BLaER1 treated with 17β-estradiol and CSF1 and Interleukin-3, amounts not matched to agents 10 nM and 100 nM (cell line): ENCODE measurements at regions not wholly inside any gene's neighbourhood (a gene's known extent, or its start where the extent isn't known, plus 50 kb on each side); places are given as distances from the start of the nearest gene placed in this dataset.
A peak's percentile ranks its signal among the peaks of the same experiment; 100 is the strongest.
"Not testable (repeated sequence)": the region's sequence is repeated elsewhere in the genome, so short reads cannot be mapped to it uniquely, and the experiment has no call there.

Source experiments
- H3K27ac ChIP-seq, 11 experiments: shearing (Covaris generic); formaldehyde crosslinking; 2 replicates each; pipeline ENCODE4 v1.8.1; 2022
- H3K27me3 ChIP-seq, 11 experiments: shearing (Covaris generic); formaldehyde crosslinking; 2 replicates each; pipeline ENCODE4 v1.8.1; 2022
- H3K36me3 ChIP-seq, 11 experiments: shearing (Covaris generic); formaldehyde crosslinking; 2 replicates each; pipeline ENCODE4 v1.8.1; 2022
- H3K4me1 ChIP-seq, 10 experiments: shearing (Covaris generic); formaldehyde crosslinking; 2 replicates each; pipeline ENCODE4 v1.8.1; 2022
- H3K4me2 ChIP-seq, 11 experiments: shearing (Covaris generic); formaldehyde crosslinking; 2 replicates each; pipeline ENCODE4 v1.8.1; 2022
- H3K4me3 ChIP-seq, 10 experiments: shearing (Covaris generic); formaldehyde crosslinking; 2 replicates each; pipeline ENCODE4 v1.8.1; 2022
- H3K9ac ChIP-seq, 11 experiments: shearing (Covaris generic); formaldehyde crosslinking; 2 replicates each; pipeline ENCODE4 v1.8.1; 2022
- H3K9me3 ChIP-seq, 11 experiments: shearing (Covaris generic); formaldehyde crosslinking; replicated peaks in 1 of 11; 2 replicates each; pipeline ENCODE4 v1.8.1; 2022
- H4K20me1 ChIP-seq, 11 experiments: shearing (Covaris generic); formaldehyde crosslinking; 2 replicates each; pipeline ENCODE4 v1.8.1; 2022
- Cebpa-rat ChIP-seq, 11 experiments: shearing (Covaris generic); IDR thresholded peaks; 2 replicates each; pipeline ENCODE4 v1.8.1; 2022

DNA sequence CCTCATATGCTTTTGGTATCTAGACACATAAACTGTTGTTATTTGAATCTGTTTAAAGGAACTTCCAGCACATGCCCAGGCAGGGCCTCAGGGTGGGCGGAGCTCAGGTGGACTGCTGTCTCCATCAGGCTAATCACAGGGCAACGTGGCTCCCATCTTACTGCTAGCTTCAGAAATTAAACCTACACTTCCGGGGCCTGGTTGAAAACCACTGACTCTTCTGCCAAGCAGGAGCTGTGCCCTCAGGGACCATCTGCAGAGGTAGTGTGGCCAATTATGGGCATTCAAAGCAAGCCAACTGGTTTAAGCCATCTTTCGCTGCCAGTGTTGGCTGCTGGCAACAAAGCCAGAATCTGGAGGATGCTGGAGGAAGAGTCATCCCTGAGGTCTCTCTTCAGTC lies 97.5 kb downstream of the TMX1 start:
- no peak overlapping the region for H3K27ac ChIP-seq
- H4K20me1 ChIP-seq, result no peaks in the 10 kb centered on the region
- no peak overlapping the region for H3K4me2 ChIP-seq
- no peak overlapping the region for H3K9ac ChIP-seq
- no peak overlapping the region for H3K4me3 ChIP-seq
- no peaks in the 10 kb centered on the region for H3K36me3 ChIP-seq
- H3K27me3 ChIP-seq, result no peaks in the 10 kb centered on the region
- peaks cover 0 to 6% (median 0%) of the 10 kb centered on the region in 10 experiments; a peak in 4 of 20 replicates for H3K4me1 ChIP-seq
- H3K9me3 ChIP-seq, result no peaks in the 10 kb centered on the region
- no peak for TF ChIP-seq Cebpa-rat (IDR thresholded peaks at IDR 0.05)

DNA sequence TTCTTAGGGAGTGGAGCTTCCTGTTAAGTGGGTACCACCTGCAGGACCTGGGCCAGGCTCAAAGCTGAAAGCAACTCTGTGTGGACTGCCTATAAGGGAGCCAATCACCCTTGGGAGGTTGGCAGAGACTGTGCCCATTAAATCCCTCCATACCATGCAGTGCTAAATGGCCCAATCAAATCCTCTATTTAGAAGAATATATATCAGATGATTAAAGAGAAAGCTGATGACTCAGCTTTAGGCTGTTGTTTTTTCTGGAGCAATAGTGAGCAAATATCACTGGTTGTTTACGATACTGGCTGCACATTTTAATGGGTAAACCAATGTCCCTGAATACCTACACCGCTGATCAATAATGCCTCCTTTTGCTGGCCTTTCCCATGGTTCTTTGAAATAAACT lies 101.3 kb downstream of the TMX1 start:
- Histone ChIP-seq H3K36me3 (no peaks in the 10 kb centered on the region), H4K20me1 (no peaks in the 10 kb centered on the region), H3K4me1 (peaks cover 0 to 8% (median 0%) of the 10 kb centered on the region in 10 experiments; a peak in 4 of 20 replicates), H3K9ac (no peak overlapping the region), H3K27me3 (no peaks in the 10 kb centered on the region), H3K4me2 (no peak overlapping the region), H3K9me3 (peaks cover 0 to 16% (median 5%) of the 10 kb centered on the region in 11 experiments; a peak in 14 of 22 replicates), H3K27ac (no peak overlapping the region), H3K4me3 (no peak overlapping the region)
- TF ChIP-seq Cebpa-rat (IDR thresholded peaks at IDR 0.05), result no peak

DNA sequence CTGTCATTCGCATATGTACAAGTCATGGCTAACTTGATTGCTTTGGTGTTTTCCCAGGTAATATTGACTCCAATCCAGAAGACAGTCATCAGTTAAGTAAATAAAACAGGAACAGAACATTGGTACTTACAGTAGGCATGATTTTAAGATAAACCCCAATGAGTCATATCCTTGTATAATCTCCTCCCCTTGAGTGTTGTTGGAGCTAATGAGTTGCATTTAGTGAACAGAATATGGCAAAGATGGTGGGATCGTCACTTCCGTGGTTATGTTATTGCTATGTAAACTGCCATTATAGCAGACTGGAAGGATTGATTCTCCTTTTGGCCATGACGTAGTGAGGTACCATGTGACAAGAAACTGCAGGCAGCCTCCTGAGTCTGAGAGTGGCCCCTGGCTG lies 102.2 kb downstream of the TMX1 start:
- Histone ChIP-seq H3K9me3 (peaks cover 8 to 24% (median 14%) of the 10 kb centered on the region in 11 experiments), H3K36me3 (0 out of 22 replicates have a peak, but pooled peaks cover 0 to 4% (median 0%) of the 10 kb centered on the region in 11 experiments), H3K27ac (no peak overlapping the region), H3K9ac (no peak overlapping the region), H4K20me1 (no peaks in the 10 kb centered on the region), H3K4me1 (peaks cover 0 to 8% (median 0%) of the 10 kb centered on the region in 10 experiments; a peak in 4 of 20 replicates), H3K27me3 (no peaks in the 10 kb centered on the region), H3K4me3 (no peak overlapping the region), H3K4me2 (peak overlapping the region in 2 of 11 experiments; percentile 9 to 23; a peak in 1 of 22 replicates)
- TF ChIP-seq Cebpa-rat (IDR thresholded peaks at IDR 0.05), result no peak

DNA sequence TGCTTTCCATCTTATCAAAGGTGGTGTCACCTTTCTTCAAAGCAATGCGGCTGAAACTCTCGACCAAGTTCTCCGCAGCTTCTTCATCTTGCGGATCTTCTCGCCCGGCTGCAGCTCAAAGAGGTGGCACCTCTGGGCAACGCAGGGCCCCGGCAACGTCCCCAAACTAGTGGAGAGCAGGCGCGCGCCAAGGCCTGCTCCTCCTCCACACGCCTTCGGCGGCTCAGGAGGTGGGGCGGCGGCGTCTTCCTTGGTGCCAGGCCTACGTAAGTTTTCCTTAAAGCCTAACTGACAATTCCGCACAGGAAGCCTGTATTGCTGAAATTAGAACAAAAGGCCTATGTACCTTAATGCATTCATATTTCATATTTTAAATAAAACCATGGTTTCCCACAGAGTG lies 112.0 kb downstream of the TMX1 start:
- no peaks in the 10 kb centered on the region for H4K20me1 ChIP-seq
- 0 out of 22 replicates have a peak, but pooled peaks cover 0 to under 1% (median 0%) of the 10 kb centered on the region in 11 experiments for H3K36me3 ChIP-seq
- TF ChIP-seq Cebpa-rat (IDR thresholded peaks at IDR 0.05), result no peak
- H3K27ac ChIP-seq, result no peak overlapping the region
- peaks cover 8 to 16% (median 9%) of the 10 kb centered on the region in 11 experiments for H3K9me3 ChIP-seq
- H3K9ac ChIP-seq, result no peak overlapping the region
- no peaks in the 10 kb centered on the region for H3K4me1 ChIP-seq
- no peaks in the 10 kb centered on the region for H3K27me3 ChIP-seq
- no peak overlapping the region for H3K4me2 ChIP-seq
- no peak overlapping the region for H3K4me3 ChIP-seq

DNA sequence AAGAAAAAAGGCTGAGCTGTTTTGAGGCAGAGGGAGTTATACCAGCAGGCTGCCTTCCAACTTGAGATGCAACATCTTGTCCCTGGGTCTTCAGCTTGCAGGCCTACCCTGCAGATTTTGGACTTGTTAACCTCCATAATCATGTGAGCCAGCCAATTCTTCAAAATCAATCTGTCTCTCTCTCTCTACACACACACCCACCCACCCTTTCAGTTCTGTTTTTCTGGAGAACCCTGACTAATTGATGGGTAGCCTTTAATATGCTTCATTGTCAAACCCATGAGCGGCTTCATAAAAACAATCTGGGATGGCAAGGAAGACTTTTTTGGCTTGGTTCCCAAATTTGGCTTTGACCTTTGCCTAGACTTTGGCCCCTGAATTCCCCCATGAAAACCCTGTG lies 113.9 kb downstream of the TMX1 start:
- Histone ChIP-seq H3K9me3 (peaks cover 0 to 8% (median 0%) of the 10 kb centered on the region in 11 experiments; a peak in 4 of 22 replicates), H3K27me3 (no peaks in the 10 kb centered on the region), H3K4me1 (no peaks in the 10 kb centered on the region), H3K4me3 (no peak overlapping the region), H3K9ac (no peak overlapping the region), H3K4me2 (no peak overlapping the region), H3K27ac (no peak overlapping the region), H4K20me1 (no peaks in the 10 kb centered on the region), H3K36me3 (no peaks in the 10 kb centered on the region)
- no peak for TF ChIP-seq Cebpa-rat (IDR thresholded peaks at IDR 0.05)

GRCh38 chr14:51354846-51355245 lies 114.8 kb downstream of the TMX1 start:
- Histone ChIP-seq H3K9ac (no peak overlapping the region), H3K4me2 (no peak overlapping the region), H3K4me1 (no peaks in the 10 kb centered on the region), H3K27ac (no peak overlapping the region), H3K9me3 (peaks cover 0 to 8% (median 0%) of the 10 kb centered on the region in 11 experiments; a peak in 4 of 22 replicates), H3K4me3 (no peak overlapping the region), H3K36me3 (no peaks in the 10 kb centered on the region), H3K27me3 (no peaks in the 10 kb centered on the region), H4K20me1 (no peaks in the 10 kb centered on the region)
- TF ChIP-seq Cebpa-rat (IDR thresholded peaks at IDR 0.05), result no peak

GRCh38 chr14:51356381-51356780 lies 116.3 kb downstream of the TMX1 start:
- Histone ChIP-seq H3K4me2 (no peak overlapping the region), H3K9ac (no peak overlapping the region), H3K27ac (no peak overlapping the region), H4K20me1 (no peaks in the 10 kb centered on the region), H3K4me3 (no peak overlapping the region), H3K27me3 (no peaks in the 10 kb centered on the region), H3K36me3 (no peaks in the 10 kb centered on the region), H3K9me3 (peaks cover 0 to 8% (median 0%) of the 10 kb centered on the region in 11 experiments; a peak in 4 of 22 replicates), H3K4me1 (no peaks in the 10 kb centered on the region)
- no peak for TF ChIP-seq Cebpa-rat (IDR thresholded peaks at IDR 0.05)

DNA sequence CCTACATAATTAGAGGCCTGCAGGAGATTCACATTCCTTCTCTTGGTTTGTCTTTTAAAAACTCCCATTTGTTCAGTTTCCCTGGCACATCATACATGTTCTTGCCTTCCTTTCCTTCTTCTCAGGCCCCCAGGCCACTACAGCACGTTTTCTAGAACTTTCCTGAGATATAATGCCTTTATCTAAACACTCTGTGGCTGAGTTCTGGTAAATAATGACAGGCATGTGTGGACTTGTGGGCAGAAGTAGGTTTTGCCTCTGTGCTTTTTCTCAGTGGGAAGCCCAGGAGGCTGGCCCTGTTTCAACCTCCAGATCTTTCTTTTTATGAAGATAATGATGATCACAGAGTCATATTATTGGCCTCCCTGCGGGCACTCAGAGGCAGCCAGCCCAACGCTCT lies 117.2 kb downstream of the TMX1 start:
- H3K4me3 ChIP-seq, result no peak overlapping the region
- H3K4me1 ChIP-seq, result no peaks in the 10 kb centered on the region
- H4K20me1 ChIP-seq, result no peaks in the 10 kb centered on the region
- no peaks in the 10 kb centered on the region for H3K36me3 ChIP-seq
- no peak overlapping the region for H3K4me2 ChIP-seq
- no peaks in the 10 kb centered on the region for H3K27me3 ChIP-seq
- no peak overlapping the region for H3K9ac ChIP-seq
- no peak overlapping the region for H3K27ac ChIP-seq
- no peaks in the 10 kb centered on the region for H3K9me3 ChIP-seq
- no peak for TF ChIP-seq Cebpa-rat (IDR thresholded peaks at IDR 0.05)

DNA sequence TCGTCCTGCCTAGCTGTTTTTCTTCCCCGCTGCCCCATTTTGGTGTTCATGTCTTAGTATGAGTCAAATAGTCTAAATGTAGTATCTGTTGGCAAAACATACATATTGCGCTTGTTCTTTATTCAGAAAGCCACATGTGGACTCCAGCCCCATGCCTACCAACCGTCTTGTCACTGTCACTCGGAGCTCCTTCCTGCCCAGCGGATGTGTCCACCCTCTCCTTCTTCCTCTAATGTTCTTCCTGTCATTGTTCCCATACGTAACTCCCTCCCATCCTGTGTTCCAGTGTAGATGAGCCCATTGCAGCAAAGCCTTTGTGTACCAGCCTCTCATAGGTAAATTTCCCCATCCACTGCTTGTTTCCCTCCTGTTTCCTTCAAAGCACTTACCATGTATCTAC lies 120.5 kb downstream of the TMX1 start:
- H3K4me3 ChIP-seq, result no peak overlapping the region
- no peak overlapping the region for H3K4me2 ChIP-seq
- H3K9me3 ChIP-seq, result no peaks in the 10 kb centered on the region
- TF ChIP-seq Cebpa-rat (IDR thresholded peaks at IDR 0.05), result no peak
- no peaks in the 10 kb centered on the region for H3K36me3 ChIP-seq
- no peak overlapping the region for H3K9ac ChIP-seq
- no peaks in the 10 kb centered on the region for H3K4me1 ChIP-seq
- no peaks in the 10 kb centered on the region for H3K27me3 ChIP-seq
- no peak overlapping the region for H3K27ac ChIP-seq
- H4K20me1 ChIP-seq, result no peaks in the 10 kb centered on the region

GRCh38 chr14:51365241-51365965 lies 125.4 kb downstream of the TMX1 start:
- Histone ChIP-seq H3K4me2 (no peak overlapping the region), H3K9me3 (no peaks in the 10 kb centered on the region), H4K20me1 (no peaks in the 10 kb centered on the region), H3K4me3 (no peak overlapping the region), H3K4me1 (no peaks in the 10 kb centered on the region), H3K27ac (no peak overlapping the region), H3K9ac (no peak overlapping the region), H3K27me3 (no peaks in the 10 kb centered on the region), H3K36me3 (no peaks in the 10 kb centered on the region)
- TF ChIP-seq Cebpa-rat (IDR thresholded peaks at IDR 0.05), result no peak

- H3K9ac ChIP-seq, H3K4me3 ChIP-seq, H3K27me3 ChIP-seq, H3K4me2 ChIP-seq, H3K4me1 ChIP-seq, H3K9me3 ChIP-seq, H4K20me1 ChIP-seq, H3K36me3 ChIP-seq, H3K27ac ChIP-seq: not testable (repeated sequence)
Observed at GRCh38 chr14:51366460-51366859, 126.4 kb downstream of the TMX1 start.

GRCh38 chr14:51366866-51367599 lies 127.0 kb downstream of the TMX1 start:
- H3K9ac ChIP-seq, H3K4me3 ChIP-seq, H4K20me1 ChIP-seq, H3K4me2 ChIP-seq, H3K27ac ChIP-seq, H3K9me3 ChIP-seq, H3K36me3 ChIP-seq, H3K27me3 ChIP-seq, H3K4me1 ChIP-seq: not testable (repeated sequence)
